HG03575 (cell line): ENCODE measurements at regions not wholly inside any gene's neighbourhood (a gene's known extent, or its start where the extent isn't known, plus 50 kb on each side); places are given as distances from the start of the nearest gene placed in this dataset.

ENCODE experiments used
- ATAC-seq: cut with Tn5 transposase; IDR thresholded peaks from one replicate; pipeline ENCODE4 v1.9.1; 2021; ENCODE audit not compliant: unreplicated experiment, insufficient number of reproducible peaks, low FRiP score; ENCODE audit errors: extremely low read depth

- ATAC-seq, result no peak
Observed at GRCh38 chr3:17945799-17946399, 203.5 kb upstream of the TBC1D5 start.

- ATAC-seq, result no peak
Observed at GRCh38 chr3:17945018-17945798, 202.8 kb upstream of the TBC1D5 start.

GRCh38 chr3:17942856-17943255 is 200.4 kb upstream of the TBC1D5 start:
- ATAC-seq, result no peak

DNA sequence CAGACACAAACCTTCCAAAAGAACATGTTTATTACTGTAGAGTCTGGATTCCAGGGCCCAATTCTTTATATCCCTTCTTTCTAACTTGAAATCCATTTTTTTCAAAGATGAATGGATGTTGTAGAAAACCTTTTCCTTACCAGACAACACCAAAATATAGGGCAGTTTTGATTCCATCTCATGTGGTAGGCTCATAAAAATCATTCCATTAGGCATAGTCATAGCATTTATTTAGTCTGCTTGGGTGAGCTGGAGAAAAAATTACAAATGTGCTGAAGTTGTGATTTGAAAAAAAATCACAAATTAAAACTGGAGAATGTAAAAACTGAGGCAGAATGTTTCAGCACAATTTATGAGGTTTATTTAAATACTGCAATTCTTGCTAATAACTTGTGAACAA is 199.3 kb upstream of the TBC1D5 start:
- ATAC-seq, result no peak

DNA sequence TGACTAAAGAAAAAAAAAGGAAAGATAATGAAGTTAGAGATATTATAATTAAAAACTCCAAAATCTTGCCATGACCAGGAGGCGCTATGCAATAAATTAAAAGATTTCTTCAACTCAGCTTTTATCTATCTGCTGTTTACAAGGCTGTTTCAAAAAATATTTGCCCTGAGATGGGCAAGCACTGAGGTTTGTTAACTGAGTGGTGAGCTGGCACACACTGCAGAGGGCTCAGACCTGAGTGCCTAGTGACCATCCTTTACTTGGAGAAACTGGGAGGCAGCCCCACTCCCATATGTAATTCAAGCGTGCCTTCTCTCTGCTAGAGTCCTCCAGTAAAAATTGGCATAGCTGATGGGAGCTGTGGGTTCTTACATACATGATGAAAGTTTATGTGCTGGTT is 198.7 kb upstream of the TBC1D5 start:
- ATAC-seq, result no peak

DNA sequence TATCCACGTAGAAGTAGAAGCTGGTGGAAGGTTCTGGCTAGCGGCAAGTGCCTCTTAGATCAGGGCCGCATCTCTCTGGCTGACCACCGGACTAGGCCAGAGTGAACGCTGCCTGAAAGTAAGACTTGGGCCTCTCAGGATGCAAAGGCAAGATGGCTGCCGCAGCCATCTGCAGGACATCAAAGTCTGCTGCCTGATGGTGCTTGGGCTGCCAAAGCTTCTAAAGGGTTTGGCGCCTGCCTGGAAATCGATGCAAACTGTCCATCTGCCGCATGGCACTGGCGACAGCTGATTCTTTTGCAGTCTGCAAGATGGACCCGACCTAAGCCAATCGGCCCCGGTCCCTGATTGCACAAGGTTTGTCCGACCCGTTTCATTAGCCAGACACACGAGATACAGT is 196.7 kb upstream of the TBC1D5 start:
- no peak for ATAC-seq

DNA sequence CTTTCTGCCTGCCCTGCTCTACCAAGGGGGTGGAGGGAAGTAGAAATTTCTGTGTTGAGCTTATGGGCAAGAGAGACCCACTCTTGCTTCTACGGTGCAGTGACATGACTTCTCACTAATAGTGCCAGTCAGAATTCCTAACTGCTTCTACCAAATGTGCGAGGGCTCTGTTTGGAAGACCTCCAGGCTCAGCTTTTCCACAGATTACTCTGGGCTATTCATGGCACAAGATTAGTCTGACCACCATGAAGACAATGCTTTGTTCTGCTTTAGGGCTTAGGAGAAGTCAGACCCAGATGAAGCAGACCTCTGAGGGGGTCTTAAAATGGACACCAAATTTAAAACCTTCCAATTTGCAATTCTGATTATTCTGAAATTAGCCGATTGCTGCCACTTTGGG is 195.9 kb upstream of the TBC1D5 start:
- ATAC-seq, result no peak

- ATAC-seq, result no peak
Observed at GRCh38 chr3:17936736-17937480, 194.5 kb upstream of the TBC1D5 start.

- no peak for ATAC-seq
Observed at GRCh38 chr3:17935222-17935621, 192.8 kb upstream of the TBC1D5 start.

DNA sequence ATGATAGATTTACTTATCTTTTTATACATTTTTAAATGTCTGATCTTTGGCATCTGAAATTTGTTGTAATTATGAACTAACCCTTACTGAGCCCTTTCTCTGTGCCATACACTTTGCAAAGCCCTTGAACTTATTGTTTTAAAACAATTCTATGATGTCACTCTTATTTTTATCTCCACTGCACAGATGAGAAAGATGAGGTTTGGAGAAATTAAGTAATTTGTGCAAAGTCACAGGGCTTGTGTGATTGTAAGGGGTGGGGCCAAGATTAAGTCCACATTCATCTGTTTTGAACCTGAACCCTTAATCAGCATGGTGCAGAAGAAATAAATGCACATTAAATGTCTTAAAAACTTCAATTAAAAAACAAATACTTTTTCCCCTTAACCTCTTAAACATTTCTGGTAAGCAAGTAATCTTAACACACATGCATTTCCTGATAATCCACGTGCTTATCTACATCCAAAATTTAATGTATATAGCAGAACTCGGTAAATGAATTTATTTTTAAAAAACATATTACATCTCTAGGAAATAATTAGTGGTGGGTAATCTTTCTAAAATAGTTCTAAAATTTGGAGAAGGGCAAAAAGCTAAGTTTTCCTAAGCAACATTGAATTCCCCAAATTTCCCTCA is 189.8 kb upstream of the TBC1D5 start:
- no peak for ATAC-seq

GRCh38 chr3:17931131-17931530 is 188.7 kb upstream of the TBC1D5 start:
- ATAC-seq, result no peak

DNA sequence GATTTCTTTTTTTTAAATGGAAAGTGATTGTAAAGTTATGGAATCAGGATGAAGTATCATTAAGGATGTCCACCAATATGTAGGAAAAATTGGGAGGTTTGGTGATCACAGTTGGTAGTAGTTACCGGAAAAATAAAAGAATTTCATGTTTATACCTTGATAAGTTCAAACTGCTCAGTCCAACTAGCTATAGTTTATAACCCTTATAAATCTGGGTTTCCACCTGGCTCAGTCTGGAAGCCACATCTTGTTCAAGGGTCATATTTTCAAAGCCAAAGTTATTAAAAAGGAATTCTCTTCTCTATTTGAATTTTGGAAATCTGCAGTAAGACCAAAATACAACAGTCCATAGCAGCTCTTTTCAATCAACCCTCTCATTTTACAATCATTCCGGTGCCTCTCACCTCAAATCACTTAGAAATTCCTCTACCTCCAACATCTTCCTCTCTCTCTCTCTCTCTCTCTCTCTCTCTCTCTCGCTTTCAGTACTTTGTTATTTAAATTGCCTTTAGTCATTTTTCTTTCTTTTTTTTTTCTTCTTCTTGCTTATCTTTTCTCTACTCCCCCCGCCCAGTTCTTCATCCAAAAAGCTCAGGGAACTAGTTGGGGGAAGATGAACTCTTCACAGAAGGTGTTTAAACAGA is 186.2 kb upstream of the TBC1D5 start:
- no peak for ATAC-seq

DNA sequence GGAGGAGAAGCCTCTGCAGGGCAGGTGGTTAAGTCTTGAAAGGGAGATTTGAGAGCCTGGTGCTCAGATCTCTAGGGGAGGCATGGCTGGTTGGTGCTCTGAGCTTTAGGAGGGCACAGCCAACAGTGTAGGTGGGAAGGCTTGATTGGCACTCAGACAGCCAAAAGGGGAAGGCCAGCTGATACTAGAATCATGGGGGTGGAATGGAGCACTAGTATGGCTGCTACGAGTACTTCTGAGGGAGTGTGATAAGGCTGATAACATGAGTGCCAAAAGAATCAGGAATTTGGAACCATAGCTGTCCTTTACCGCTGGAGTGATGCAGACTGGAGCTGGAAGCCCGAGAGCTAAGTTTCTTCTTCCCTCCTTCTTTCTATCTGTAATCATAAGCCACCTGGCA is 184.6 kb upstream of the TBC1D5 start:
- no peak for ATAC-seq

DNA sequence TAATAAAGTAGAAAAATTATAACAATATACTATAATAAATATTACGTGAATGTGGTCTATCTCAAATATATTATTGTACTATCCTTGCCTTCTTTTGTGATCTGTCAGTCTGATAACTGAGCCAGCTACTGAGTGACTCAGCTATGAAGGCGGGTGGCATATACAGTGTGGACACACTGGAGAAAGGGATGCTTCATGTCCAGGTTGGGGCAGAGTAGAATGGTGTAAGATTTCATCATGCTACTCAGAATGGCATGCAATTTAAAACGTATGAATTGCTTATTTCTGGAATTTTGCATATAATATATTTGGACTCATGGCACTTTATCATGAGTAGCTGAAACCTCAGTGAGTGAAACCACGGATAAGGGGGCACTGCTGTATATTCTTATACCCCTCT is 172.9 kb upstream of the TBC1D5 start:
- ATAC-seq, result no peak

DNA sequence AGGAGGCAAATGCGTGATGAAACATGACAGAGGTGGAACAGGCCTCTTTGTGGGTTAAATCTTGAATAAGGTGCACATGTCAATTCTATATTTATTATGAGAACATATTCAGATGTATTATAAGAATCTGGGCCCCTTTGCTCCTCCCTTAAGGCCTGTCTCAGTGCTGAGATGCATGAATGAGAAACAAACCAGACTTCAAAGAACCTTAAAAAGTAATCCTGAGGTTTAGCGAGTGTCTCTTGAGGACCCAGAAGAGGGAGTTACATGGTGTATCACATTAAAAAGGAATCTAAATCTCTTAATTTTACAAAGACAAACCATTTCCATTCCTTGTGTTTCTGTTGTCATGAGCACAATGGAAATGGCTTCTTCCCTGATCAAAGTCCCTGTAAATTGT is 170.9 kb upstream of the TBC1D5 start:
- no peak for ATAC-seq

GRCh38 chr3:17911986-17912760 is 169.7 kb upstream of the TBC1D5 start:
- ATAC-seq, result no peak

DNA sequence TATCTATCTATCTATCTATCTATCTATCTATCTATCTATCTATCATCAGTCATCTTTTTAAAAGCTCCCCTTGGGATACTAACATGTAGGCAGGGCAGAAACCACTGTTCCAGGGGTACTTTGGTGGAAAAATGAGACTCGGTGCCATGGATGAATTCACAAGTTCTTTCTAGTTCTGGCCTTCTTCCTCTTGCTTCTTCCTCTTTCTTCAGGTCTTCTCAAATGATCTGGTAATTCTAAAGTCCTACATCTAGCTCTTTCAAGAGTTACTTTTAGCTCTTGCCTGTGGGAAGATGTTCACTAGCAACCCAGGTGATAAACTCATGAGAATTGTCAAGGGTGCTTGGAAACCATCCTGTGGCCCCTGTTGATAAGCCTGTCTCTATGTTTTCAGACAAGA is 168.5 kb upstream of the TBC1D5 start:
- ATAC-seq, result no peak

DNA sequence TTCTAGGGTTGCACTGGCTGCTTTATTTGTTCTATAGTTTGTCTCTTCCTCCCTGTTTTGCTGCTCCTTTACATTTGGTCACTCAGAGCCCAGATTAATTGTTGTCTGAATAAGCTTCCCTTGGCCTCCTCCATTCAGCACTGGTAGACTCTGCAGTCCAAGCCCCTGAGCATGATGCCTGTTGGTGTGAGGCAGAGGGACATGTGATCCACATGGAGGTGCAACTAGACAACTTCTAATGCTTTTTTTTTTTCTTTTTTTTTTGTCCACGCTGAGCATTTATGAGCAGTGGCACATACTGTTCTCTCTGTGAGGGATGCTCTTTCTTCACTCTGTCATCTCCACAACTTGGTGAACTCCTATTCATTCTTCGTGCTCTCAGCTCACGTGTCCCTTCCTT is 167.3 kb upstream of the TBC1D5 start:
- ATAC-seq, result no peak
